GM12864 (cell line): ENCODE measurements at regions not wholly inside any gene's neighbourhood (a gene's known extent, or its start where the extent isn't known, plus 50 kb on each side); places are given as distances from the start of the nearest gene placed in this dataset.

Source experiments
- DNase-seq: peaks from one replicate; pipeline ENCODE4 v3.0.0-alpha.2; 2011; ENCODE audit warnings: low read depth
- H3K4me3 ChIP-seq: 2 replicates; pipeline ENCODE4 v1.5.1; 2011; ENCODE audit warnings: mild to moderate bottlenecking, low read depth, low read length, control low read depth
- TF ChIP-seq, protein P1 (sequence below): IDR thresholded peaks from 2 replicates; pipeline ENCODE4 v1.5.1; 2011; ENCODE audit warnings: low read depth, mild to moderate bottlenecking, moderate library complexity, low read length, control low read depth, inconsistent platforms; ENCODE audit errors: missing control alignments

DNA sequence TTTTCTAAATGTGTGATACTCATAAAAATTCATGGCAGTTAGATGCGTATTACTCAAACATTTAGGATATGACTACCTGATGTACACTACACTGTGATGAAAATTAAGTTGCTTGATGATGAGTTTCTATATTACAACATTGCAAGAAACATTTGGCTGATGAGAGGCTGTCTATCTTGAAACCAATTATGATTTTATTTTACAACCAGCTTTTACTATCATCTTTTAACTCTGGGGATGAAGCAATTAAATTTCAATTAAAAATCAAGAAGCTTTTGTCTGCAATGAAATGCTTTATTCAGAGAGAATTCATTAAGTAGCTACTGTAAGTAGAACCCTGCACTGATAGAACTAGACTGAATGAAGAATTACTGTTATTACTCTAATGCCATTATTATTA lies 500.4 kb downstream of the KCTD16 start:
- DNase-seq, result no peak
- TF ChIP-seq, protein P1, sequence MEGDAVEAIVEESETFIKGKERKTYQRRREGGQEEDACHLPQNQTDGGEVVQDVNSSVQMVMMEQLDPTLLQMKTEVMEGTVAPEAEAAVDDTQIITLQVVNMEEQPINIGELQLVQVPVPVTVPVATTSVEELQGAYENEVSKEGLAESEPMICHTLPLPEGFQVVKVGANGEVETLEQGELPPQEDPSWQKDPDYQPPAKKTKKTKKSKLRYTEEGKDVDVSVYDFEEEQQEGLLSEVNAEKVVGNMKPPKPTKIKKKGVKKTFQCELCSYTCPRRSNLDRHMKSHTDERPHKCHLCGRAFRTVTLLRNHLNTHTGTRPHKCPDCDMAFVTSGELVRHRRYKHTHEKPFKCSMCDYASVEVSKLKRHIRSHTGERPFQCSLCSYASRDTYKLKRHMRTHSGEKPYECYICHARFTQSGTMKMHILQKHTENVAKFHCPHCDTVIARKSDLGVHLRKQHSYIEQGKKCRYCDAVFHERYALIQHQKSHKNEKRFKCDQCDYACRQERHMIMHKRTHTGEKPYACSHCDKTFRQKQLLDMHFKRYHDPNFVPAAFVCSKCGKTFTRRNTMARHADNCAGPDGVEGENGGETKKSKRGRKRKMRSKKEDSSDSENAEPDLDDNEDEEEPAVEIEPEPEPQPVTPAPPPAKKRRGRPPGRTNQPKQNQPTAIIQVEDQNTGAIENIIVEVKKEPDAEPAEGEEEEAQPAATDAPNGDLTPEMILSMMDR, result no peak
- H3K4me3 ChIP-seq, result no peak overlapping the region

- H3K4me3 ChIP-seq, result no peak overlapping the region
- TF ChIP-seq, protein P1, result no peak
- DNase-seq, result no peak
Observed at GRCh38 chr5:144659634-144660227, 489.1 kb downstream of the KCTD16 start.

DNA sequence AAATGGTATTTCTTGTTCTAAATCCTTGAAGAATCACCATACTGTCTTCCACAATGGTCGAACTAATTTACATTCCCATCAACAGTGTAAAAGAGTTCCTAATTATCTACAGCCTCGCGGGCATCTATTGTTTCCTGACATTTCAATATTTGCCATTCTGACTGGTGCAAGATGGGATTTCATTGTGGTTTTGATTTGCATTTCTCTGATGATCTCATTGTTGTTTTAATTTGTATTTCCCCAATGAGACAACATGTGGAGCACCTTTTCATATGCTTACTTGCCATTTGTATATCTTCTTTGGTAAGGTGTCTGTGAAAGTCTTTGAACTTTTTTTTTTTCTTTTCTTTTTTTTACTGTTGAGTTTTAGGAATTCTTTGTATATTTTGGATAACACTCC lies 473.6 kb downstream of the KCTD16 start:
- no peak for DNase-seq
- TF ChIP-seq, protein P1, result no peak
- H3K4me3 ChIP-seq, result no peak overlapping the region

- no peak overlapping the region for H3K4me3 ChIP-seq
- TF ChIP-seq, protein P1, result no peak
- DNase-seq, result no peak
Observed at GRCh38 chr5:144638787-144639186, 468.1 kb downstream of the KCTD16 start.

DNA sequence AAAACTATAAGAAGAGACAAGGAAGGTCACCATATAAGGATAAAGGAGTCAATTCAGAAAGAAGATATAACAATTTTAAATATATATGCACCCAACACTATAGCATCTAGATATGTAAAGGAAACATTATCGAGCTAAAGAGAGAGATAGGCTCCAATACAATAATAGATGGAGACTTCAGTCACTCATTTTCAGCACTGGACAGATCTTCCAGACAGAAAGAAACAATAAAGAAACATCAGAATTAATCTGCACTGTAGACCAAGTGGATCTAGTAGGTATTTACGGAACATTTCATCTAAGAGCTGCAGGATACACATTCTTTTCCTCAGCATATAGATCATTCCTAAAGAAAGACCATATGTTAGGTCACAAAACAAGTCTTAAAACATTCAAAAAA lies 463.5 kb downstream of the KCTD16 start:
- DNase-seq, result no peak
- TF ChIP-seq, protein P1, result no peak
- no peak overlapping the region for H3K4me3 ChIP-seq

DNA sequence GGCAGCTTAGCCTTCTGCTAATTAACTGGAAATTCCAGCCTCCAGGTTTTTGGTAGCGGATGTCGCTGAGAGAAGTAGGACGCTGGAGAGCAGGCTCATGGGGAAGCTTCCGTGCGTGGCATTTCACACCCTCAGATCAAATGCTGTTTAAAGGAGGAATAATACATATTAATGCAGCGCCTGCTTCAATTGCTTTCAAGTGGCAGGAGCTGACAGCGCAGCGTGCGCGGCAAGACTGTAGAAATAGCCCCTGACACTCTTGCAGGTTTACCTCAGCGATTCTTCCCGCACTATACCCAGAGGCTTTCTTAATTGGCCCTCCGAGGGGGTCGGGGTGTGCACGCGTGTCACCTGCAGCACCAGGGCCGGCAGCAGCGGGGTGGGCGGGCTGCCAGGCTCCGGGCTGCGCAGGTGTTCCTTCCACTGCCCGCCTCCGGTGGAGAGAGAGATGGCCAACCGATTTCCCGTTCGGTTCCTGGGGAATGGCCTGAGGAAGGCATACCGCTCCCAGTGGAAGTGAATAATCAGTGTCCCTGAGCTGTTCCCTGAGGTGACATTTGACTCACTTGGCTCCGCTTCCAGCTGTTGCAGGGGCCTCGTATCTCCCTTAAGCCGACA lies 427.9 kb downstream of the KCTD16 start:
- no peak overlapping the region for H3K4me3 ChIP-seq
- DNase-seq, result no peak
- TF ChIP-seq, protein P1, result no peak

DNA sequence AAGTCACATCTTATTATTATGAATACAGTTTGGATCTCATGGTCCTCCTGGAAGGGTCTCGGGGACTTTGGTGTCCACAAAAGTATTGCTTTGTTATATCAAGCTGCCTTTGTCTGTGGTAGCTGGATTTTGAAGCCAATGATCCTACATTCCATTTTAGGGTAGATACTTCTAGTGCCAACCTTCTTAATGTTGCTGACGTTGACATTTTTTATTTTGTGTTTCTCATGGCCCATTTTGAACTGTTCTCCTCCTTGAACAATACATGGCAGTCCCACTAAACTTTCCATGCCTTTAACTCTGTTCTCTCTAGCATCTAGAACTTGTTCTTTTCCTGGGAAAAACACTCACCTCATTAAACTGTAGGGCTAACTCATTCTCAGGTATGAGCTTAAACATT lies 425.8 kb downstream of the KCTD16 start:
- TF ChIP-seq, protein P1, result no peak
- no peak for DNase-seq
- no peak overlapping the region for H3K4me3 ChIP-seq
